ENCODE measurements at regions not wholly inside any gene's neighbourhood (a gene's known extent, or its start where the extent isn't known, plus 50 kb on each side); places are given as distances from the start of the nearest gene placed in this dataset.

DNA sequence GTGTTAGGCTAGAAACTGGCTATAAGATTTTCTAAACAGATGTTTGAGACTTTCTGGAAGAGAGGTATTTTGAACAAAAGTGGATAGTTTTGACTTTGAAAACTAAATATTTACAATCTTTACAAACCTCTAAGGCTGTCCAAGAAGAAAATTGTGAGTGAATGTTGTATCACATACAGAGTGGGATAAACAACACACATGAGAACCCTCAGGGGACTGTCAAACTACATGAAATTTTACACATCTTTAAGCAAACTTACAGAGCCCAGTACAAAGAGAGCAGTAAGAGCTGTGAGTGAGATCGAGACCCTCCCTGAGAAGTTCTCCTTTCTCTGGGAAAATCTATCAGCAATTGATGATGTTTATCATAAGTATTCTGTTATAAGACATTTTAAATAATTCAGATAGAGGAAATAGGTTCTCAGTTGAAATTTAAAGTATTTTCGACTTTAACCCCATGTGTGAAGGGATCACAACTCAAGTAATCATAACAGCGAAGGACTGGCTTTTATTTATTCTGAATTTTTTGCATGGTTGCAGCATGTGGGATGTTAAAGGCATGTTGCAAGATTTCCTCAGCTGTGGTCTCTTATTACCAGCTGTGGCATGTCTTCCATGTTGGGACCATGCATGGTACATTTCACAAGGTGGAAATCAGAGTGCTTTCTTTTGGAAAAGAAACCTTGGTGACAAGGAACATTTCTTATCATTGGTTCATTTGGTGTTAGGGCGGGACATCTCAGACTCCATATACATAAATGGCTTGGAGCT is 264.0 kb upstream of the PRICKLE1 start:
- no peaks in the 10 kb centered on the region for H3K36me3 ChIP-seq
- TF ChIP-seq, protein P1, sequence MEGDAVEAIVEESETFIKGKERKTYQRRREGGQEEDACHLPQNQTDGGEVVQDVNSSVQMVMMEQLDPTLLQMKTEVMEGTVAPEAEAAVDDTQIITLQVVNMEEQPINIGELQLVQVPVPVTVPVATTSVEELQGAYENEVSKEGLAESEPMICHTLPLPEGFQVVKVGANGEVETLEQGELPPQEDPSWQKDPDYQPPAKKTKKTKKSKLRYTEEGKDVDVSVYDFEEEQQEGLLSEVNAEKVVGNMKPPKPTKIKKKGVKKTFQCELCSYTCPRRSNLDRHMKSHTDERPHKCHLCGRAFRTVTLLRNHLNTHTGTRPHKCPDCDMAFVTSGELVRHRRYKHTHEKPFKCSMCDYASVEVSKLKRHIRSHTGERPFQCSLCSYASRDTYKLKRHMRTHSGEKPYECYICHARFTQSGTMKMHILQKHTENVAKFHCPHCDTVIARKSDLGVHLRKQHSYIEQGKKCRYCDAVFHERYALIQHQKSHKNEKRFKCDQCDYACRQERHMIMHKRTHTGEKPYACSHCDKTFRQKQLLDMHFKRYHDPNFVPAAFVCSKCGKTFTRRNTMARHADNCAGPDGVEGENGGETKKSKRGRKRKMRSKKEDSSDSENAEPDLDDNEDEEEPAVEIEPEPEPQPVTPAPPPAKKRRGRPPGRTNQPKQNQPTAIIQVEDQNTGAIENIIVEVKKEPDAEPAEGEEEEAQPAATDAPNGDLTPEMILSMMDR (IDR thresholded peaks at IDR 0.05) = no peak
- no peak for DNase-seq
- H3K4me1 ChIP-seq = no peaks in the 10 kb centered on the region
- no peak overlapping the region for H3K27ac ChIP-seq
- intact Hi-C loops (cut with DNase I) = no loop called here
- H3K9me3 ChIP-seq = no peaks in the 10 kb centered on the region
- no peak for ATAC-seq
- H3K27me3 ChIP-seq (ENCODE audit: low read depth) = no peaks in the 10 kb centered on the region
- no peak overlapping the region for H3K4me3 ChIP-seq

DNA sequence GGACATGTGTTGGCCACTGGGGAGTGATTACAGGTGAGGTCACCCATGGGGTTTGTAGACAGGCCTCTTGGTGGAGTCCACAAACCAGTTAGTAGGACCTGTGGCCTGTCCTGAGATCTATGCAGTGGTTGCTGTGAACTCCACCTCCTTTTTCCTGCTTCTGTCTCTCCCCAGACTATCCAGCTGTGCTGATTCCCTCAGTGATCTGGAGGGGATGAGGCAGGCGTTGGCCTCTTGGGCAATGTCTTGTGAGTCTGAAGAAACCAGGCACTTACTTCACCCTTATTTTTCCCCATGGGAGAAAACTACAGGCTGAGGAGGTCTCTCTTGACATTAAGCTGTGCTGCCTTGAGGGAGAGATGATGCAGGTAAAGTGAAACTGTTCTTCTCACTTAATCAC is 257.2 kb upstream of the PRICKLE1 start:
- peak in 1 of 2 donors; percentile 21 for ATAC-seq
- TF ChIP-seq, protein P1 (IDR thresholded peaks at IDR 0.05) = no peak
- DNase-seq = no peak
- H3K27me3 ChIP-seq (ENCODE audit: low read depth) = no peaks in the 10 kb centered on the region
- intact Hi-C loops (cut with DNase I) = no loop called here
- H3K4me3 ChIP-seq = no peak overlapping the region
- no peaks in the 10 kb centered on the region for H3K4me1 ChIP-seq
- no peaks in the 10 kb centered on the region for H3K36me3 ChIP-seq
- no peak overlapping the region for H3K27ac ChIP-seq
- no peaks in the 10 kb centered on the region for H3K9me3 ChIP-seq

DNA sequence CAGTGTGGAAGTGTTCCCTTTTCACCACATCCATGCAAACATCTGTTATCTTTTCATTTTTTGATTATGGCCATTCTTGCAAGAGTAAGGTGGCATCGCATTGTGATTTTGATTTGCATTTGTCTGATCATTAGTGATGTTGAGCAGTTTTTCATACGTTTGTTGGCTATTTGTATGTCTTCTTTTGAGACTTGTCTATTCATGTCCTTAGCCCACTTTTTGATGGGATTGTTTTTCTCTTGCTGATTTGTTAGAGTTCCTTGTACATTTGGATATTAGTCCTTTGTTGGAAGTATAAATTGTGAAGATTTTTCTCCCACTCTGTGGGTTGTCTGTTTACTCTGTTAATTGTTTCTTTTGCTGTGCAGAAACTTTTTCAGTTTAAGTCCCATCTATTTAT is 244.5 kb upstream of the PRICKLE1 start:
- no peak for ATAC-seq
- intact Hi-C loops (cut with DNase I) = no loop called here
- no peaks in the 10 kb centered on the region for H3K36me3 ChIP-seq
- no peak for DNase-seq
- no peak overlapping the region for H3K27ac ChIP-seq
- H3K27me3 ChIP-seq (ENCODE audit: low read depth) = no peaks in the 10 kb centered on the region
- H3K4me3 ChIP-seq = no peak overlapping the region
- no peaks in the 10 kb centered on the region for H3K9me3 ChIP-seq
- TF ChIP-seq, protein P1 (IDR thresholded peaks at IDR 0.05) = no peak
- no peaks in the 10 kb centered on the region for H3K4me1 ChIP-seq

DNA sequence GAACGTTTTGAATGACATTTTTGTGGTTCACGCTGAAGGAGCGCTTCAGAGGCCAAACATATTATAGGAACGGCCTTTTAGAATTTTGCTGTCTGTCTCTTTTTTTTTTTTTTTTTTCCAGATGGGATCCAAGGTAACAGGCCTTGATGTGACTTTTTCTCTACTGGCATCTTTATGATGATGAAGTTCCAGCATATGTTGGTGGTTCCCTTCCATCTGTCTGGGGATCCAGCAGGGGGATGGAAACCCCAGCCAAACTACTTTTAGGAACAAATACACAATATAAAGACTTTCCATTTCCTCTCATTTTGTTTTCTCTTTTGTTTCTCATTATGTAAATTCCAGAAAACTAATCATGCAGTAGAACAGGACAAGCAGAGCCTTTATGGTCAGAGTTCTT is 239.3 kb upstream of the PRICKLE1 start:
- Histone ChIP-seq H3K36me3 (no peaks in the 10 kb centered on the region), H3K27ac (no peak overlapping the region), H3K4me1 (no peaks in the 10 kb centered on the region), H3K4me3 (no peak overlapping the region), H3K9me3 (no peaks in the 10 kb centered on the region), H3K27me3 (ENCODE audit: low read depth) (no peaks in the 10 kb centered on the region)
- ATAC-seq = no peak
- no peak for DNase-seq
- TF ChIP-seq, protein P1 (IDR thresholded peaks at IDR 0.05) = no peak
- intact Hi-C loops (cut with DNase I) = no loop called here

DNA sequence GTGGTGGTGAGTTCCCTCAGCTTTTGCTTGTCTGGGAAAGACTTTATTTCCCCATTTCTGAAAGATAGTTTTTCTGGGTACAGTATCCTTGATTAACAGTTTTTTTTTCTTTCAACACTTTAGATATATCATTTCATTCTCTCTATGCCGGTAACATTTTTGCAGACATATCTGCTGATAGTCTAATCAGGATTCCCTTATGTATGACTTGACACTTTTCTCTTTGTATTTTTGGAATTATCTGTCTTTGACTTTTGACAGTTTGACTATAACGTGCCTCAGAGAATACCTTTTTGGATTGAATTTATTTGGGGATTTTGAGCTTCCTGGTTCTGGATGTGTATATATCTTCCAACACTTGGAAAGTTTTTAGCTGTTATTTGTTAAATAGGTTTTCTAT is 234.8 kb upstream of the PRICKLE1 start:
- no peak for ATAC-seq
- DNase-seq = no peak
- TF ChIP-seq, protein P1 (IDR thresholded peaks at IDR 0.05) = no peak
- no peak overlapping the region for H3K4me3 ChIP-seq
- no peaks in the 10 kb centered on the region for H3K27me3 ChIP-seq (ENCODE audit: low read depth)
- intact Hi-C loops (cut with DNase I) = no loop called here
- no peaks in the 10 kb centered on the region for H3K9me3 ChIP-seq
- no peak overlapping the region for H3K27ac ChIP-seq
- H3K36me3 ChIP-seq = no peaks in the 10 kb centered on the region
- H3K4me1 ChIP-seq = no peaks in the 10 kb centered on the region

Data from lower lobe of right lung (tissue), 2 donors.